OCI-LY7 (cell line): ENCODE measurements at regions not wholly inside any gene's neighbourhood (a gene's known extent, or its start where the extent isn't known, plus 50 kb on each side); places are given as distances from the start of the nearest gene placed in this dataset.

Experiments
- EZH2phosphoT487 ChIP-seq: fragments of 200-600 bp; sonication (generic); IDR thresholded peaks from 2 replicates; pipeline ENCODE4 v1.6.1; 2018; ENCODE audit warnings: low read depth, borderline replicate concordance, mild to moderate bottlenecking, mixed run types, antibody characterized with exemption, low read length, moderate library complexity, mixed read lengths
- TF ChIP-seq, protein P1 (sequence below): fragments of 200-600 bp; sonication (generic); conservative IDR thresholded peaks from 2 replicates; pipeline ENCODE4 v1.5.1; 2014; ENCODE audit warnings: mild to moderate bottlenecking, antibody characterized with exemption, low read length, moderate library complexity, mixed read lengths

DNA sequence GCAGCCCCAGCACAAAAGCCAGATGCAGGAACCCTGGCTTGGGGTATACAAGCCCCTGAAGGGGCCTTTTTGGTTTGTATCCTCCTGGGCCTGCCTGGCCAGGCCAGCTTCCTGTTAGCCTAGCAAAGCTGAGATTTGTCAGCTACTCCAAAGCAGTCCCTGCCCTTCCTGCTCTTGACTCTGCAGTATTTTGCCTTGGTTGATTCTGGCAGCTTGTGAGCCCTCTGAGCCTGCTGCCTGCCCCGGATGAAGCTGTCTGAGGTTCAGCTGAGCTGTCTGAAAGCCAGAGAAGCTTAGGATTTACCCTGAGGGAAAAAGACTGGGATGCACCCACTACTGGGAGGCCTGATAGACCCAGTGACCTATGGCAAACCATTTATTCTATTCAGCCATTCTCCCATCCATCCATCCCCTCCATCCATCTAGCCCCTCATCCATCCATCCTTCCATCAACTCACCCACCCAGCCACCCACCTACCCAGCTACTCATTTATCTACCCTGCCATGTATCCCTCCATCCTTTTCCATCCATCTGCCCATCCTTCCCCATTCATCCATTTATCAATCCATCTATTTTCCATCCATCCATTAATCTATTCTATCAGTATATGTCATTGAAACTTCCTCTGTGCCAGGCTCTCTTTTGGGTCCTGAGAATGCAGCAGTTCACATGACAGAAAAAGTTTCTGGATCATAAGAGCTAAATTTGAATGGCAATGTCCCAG is 307.5 kb downstream of the DHX35 start:
- TF ChIP-seq, protein P1, sequence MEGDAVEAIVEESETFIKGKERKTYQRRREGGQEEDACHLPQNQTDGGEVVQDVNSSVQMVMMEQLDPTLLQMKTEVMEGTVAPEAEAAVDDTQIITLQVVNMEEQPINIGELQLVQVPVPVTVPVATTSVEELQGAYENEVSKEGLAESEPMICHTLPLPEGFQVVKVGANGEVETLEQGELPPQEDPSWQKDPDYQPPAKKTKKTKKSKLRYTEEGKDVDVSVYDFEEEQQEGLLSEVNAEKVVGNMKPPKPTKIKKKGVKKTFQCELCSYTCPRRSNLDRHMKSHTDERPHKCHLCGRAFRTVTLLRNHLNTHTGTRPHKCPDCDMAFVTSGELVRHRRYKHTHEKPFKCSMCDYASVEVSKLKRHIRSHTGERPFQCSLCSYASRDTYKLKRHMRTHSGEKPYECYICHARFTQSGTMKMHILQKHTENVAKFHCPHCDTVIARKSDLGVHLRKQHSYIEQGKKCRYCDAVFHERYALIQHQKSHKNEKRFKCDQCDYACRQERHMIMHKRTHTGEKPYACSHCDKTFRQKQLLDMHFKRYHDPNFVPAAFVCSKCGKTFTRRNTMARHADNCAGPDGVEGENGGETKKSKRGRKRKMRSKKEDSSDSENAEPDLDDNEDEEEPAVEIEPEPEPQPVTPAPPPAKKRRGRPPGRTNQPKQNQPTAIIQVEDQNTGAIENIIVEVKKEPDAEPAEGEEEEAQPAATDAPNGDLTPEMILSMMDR = no peak
- no peak for TF ChIP-seq EZH2phosphoT487
